Lower lobe of right lung (tissue), 2 donors: ENCODE measurements at regions not wholly inside any gene's neighbourhood (a gene's known extent, or its start where the extent isn't known, plus 50 kb on each side); places are given as distances from the start of the nearest gene placed in this dataset.
A peak's percentile ranks its signal among the peaks of the same experiment; 100 is the strongest.

Experiments used
- ATAC-seq, 2 donors: fragments of 200-7000 bp; cut with Tn5 transposase; one replicate each; pipeline ENCODE4 v1.9.1; 2020 to 2022; ENCODE audit warnings: mild to moderate bottlenecking in 2 of 2, moderate library complexity in 2 of 2
- DNase-seq: peaks from one replicate; pipeline ENCODE4 v3.0.0-alpha.2; 2020
- H3K27ac ChIP-seq: fragments of 200-600 bp; one replicate; pipeline ENCODE4 v1.8.0; 2022
- H3K27me3 ChIP-seq: fragments of 200-600 bp; one replicate; pipeline ENCODE4 v1.8.0; 2022; ENCODE audit warnings: low read depth
- H3K36me3 ChIP-seq: fragments of 200-600 bp; one replicate; pipeline ENCODE4 v1.8.0; 2022; ENCODE audit warnings: mild to moderate bottlenecking
- H3K4me1 ChIP-seq: fragments of 200-600 bp; one replicate; pipeline ENCODE4 v1.8.0; 2022
- H3K4me3 ChIP-seq: fragments of 200-600 bp; one replicate; pipeline ENCODE4 v1.8.0; 2022; ENCODE audit warnings: mild to moderate bottlenecking
- H3K9me3 ChIP-seq: fragments of 200-600 bp; one replicate; pipeline ENCODE4 v1.8.0; 2022
- CTCF ChIP-seq: fragments of 200-600 bp; IDR thresholded peaks from one replicate; pipeline ENCODE4 v1.8.0; 2022; ENCODE audit warnings: antibody characterized with exemption, mild to moderate bottlenecking
- intact Hi-C: fragments of 100-400 bp; cut with DNase I; formaldehyde crosslinking; loops from one replicate; pipeline ENCODE4 v1.11.0; 2022
- donor health status: DM: no; HTN: yes; CAD: no; lungs with severe emphysema.

DNA sequence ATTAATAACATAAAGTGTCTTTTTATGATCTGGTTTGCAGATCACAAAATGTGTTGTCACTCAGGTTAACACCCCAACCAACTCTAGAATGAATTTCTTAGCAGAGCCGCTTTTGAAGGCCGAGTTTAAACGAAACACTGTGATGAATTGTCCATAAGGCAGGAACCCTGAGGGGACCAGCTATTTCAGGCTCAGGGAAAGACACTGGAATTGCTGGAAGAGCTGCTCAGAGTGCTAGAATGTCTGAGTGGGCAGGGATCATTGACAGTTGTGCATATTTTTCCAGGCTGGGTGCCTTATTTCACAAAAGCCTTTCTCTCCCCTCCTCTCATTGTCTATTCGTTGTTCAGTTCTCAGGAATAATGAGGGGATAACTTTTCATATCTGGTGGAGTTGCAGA, 68.7 kb upstream of the PRKG1 start:
- Histone ChIP-seq H3K9me3 (no peaks in the 10 kb centered on the region), H3K4me3 (no peak overlapping the region), H3K36me3 (no peaks in the 10 kb centered on the region), H3K27me3 (no peaks in the 10 kb centered on the region), H3K4me1 (no peaks in the 10 kb centered on the region), H3K27ac (no peak overlapping the region)
- no peak for ATAC-seq
- intact Hi-C loops: no loop called here
- no peak for TF ChIP-seq CTCF
- DNase-seq: no peak

DNA sequence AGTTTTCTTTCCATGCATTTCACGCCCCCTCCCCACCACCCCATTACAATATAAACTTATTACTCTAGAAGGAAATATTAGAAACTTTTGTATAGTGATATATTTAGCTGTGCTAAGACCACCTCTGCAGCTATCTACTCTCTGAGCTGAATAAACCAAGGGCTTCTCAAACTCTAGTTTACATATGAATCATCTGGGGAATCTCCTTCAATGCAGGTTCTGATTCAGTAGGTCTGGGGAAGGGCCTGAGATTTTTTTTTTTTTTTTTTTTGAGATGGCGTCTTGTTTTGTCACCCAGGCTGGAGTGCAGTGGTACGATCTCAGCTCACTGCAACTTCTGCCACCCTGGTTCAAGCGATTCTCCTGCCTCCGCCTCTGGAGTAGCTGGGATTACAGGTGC, 67.6 kb upstream of the PRKG1 start:
- Histone ChIP-seq H3K4me1 (no peaks in the 10 kb centered on the region), H3K27me3 (no peaks in the 10 kb centered on the region), H3K9me3 (no peaks in the 10 kb centered on the region), H3K4me3 (no peak overlapping the region), H3K27ac (no peak overlapping the region), H3K36me3 (no peaks in the 10 kb centered on the region)
- ATAC-seq (no peak), DNase-seq (no peak)
- intact Hi-C loops: no loop called here
- TF ChIP-seq CTCF: no peak

DNA sequence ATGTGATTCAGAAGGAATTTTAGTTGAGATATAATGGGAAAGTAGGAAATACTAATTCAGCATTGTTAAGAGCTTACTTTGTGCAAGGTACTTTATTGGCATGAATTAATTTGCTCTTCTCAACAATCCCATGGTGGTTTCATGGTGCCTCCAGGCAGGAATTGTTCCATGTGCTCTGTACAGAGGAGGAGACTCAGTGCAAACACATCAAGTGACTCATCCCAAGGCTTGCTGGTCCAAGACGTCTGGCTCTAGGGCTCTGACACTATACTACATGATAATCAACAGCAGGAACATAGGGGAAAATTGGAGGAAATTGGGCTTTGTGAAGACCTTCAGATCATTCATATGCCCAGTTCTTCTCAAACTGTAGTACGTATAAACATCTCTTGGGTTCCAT, 66.5 kb upstream of the PRKG1 start:
- TF ChIP-seq CTCF: no peak
- no peaks in the 10 kb centered on the region for H3K27me3 ChIP-seq
- H3K9me3 ChIP-seq: no peaks in the 10 kb centered on the region
- no peak for ATAC-seq
- H3K27ac ChIP-seq: no peak overlapping the region
- no peaks in the 10 kb centered on the region for H3K4me1 ChIP-seq
- H3K36me3 ChIP-seq: no peaks in the 10 kb centered on the region
- intact Hi-C loops: no loop called here
- DNase-seq: no peak
- no peak overlapping the region for H3K4me3 ChIP-seq

GRCh38 chr10:51008346-51008745, 65.9 kb upstream of the PRKG1 start:
- Histone ChIP-seq H3K9me3 (no peaks in the 10 kb centered on the region), H3K36me3 (no peaks in the 10 kb centered on the region), H3K4me1 (no peaks in the 10 kb centered on the region), H3K27me3 (no peaks in the 10 kb centered on the region), H3K27ac (no peak overlapping the region), H3K4me3 (no peak overlapping the region)
- no peak for ATAC-seq
- intact Hi-C loops: no loop called here
- TF ChIP-seq CTCF: no peak
- DNase-seq: no peak

GRCh38 chr10:51010977-51011376, 63.3 kb upstream of the PRKG1 start:
- ATAC-seq (peak in 1 of 2 donors; percentile 47), DNase-seq (no peak)
- intact Hi-C loops: no loop called here
- no peaks in the 10 kb centered on the region for H3K36me3 ChIP-seq
- no peak overlapping the region for H3K4me3 ChIP-seq
- H3K27me3 ChIP-seq: no peaks in the 10 kb centered on the region
- no peaks in the 10 kb centered on the region for H3K9me3 ChIP-seq
- H3K27ac ChIP-seq: no peak overlapping the region
- no peaks in the 10 kb centered on the region for H3K4me1 ChIP-seq
- peak; percentile 74 for TF ChIP-seq CTCF

- intact Hi-C loops: no loop called here
- DNase-seq (no peak), ATAC-seq (no peak)
- no peak for TF ChIP-seq CTCF
- H3K9me3 ChIP-seq: no peaks in the 10 kb centered on the region
- no peak overlapping the region for H3K27ac ChIP-seq
- H3K27me3 ChIP-seq: no peaks in the 10 kb centered on the region
- no peaks in the 10 kb centered on the region for H3K36me3 ChIP-seq
- no peak overlapping the region for H3K4me3 ChIP-seq
- no peaks in the 10 kb centered on the region for H3K4me1 ChIP-seq
These were observed 62.2 kb upstream of the PRKG1 start for GRCh38 chr10:51012073-51012472.
